ENCODE measurements at regions not wholly inside any gene's neighbourhood (a gene's known extent, or its start where the extent isn't known, plus 50 kb on each side); places are given as distances from the start of the nearest gene placed in this dataset.
"Not testable (repeated sequence)": the region's sequence is repeated elsewhere in the genome, so short reads cannot be mapped to it uniquely, and the experiment has no call there.

DNA sequence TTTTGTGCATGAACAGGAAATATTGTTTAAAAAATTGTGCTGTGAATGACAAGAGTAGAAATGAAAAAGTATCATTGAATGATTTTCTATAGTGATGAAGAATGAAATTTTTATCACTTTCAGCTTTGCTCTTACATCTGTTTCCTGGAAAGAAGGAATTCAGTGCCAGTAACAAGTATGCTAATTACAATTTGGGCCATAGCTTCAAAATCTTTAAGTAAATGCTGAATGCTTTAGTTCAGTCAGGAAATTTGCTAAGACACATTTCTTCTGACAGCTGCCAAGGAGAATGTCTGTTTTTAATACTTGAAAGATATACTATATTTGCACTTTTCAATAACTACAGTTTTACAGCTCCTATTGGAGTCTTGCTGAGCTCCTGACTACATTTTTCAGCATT is 203.7 kb upstream of the RSPO3 start:
- DNase-seq, result no peak

GRCh38 chr6:126919947-126920346 is 198.5 kb upstream of the RSPO3 start:
- DNase-seq, result no peak

GRCh38 chr6:126923807-126924206 is 194.7 kb upstream of the RSPO3 start:
- DNase-seq, result no peak

- no peak for DNase-seq
Measured at GRCh38 chr6:126926926-126927325, 191.5 kb upstream of the RSPO3 start.

- no peak for DNase-seq
Measured at GRCh38 chr6:126927841-126928240, 190.6 kb upstream of the RSPO3 start.

- DNase-seq, result no peak
Measured at GRCh38 chr6:126937426-126937825, 181.0 kb upstream of the RSPO3 start.

DNA sequence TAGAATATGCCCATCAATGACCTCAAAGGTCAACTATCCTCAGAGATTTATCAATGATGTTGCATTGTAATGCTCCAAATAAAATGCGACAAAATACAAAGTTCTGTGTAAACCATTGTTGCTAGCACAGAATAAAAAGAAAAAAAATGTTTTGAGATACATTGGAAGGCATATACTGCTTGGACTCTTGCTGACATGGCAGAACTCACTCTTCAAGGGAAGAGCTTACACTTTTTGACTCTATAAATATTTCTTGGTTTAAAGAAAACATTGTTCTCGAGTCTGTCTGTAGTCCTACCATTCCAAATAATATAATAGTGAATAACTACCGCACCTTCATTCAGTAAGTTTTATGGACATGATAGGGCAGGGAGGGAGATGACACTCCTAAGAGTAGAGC is 178.7 kb upstream of the RSPO3 start:
- DNase-seq, result no peak

- no peak for DNase-seq
Measured at GRCh38 chr6:126941751-126942150, 176.7 kb upstream of the RSPO3 start.

GRCh38 chr6:126944512-126944911 is 174.0 kb upstream of the RSPO3 start:
- no peak for DNase-seq

- DNase-seq, result no peak
Measured at GRCh38 chr6:126945150-126945685, 173.3 kb upstream of the RSPO3 start.

DNA sequence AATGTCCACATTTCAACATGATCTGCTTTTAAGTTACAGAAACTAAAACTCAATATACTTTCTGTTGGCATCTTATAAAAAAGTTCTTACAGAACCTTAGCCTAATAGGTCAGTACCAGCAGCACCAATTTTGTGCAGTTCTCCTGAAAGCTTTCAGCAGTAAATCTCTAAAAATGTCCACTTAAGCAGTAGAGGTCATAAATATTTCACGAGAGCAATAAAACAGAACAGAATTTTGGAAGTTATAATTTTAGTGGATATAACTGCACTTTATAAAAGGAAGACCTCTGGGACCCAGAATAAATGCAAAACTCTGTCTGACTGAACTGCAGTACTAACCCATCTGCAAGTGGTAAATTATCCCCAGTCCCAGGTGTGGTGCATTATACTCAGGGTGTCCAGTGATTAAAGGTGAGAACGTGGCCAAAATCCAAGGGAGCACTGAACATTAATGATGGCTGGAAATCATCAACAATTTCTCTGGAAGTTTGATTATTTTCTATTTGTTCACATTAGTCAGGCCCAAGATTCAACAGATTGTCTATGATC is 172.6 kb upstream of the RSPO3 start:
- DNase-seq, result no peak

GRCh38 chr6:126947070-126947469 is 171.4 kb upstream of the RSPO3 start:
- DNase-seq, result no peak

GRCh38 chr6:126949786-126950185 is 168.7 kb upstream of the RSPO3 start:
- no peak for DNase-seq

DNA sequence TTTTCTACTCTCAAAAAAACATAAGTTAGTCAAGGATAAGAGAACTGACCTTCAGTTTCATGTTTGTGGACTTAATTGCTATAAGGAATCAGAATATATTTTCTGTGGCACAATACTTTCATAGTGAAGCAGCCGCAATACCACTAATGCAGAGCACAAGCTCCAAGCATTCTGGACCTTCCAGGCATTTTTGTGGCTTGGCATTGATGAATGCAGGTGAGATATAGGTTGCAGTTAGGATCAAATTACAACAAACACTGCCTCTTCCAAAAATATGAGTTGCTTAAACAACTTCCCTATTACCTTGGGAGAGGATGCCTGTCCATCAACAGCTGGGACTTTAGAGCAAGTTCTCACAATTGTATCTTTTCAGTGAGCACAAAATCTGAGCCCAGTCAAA is 162.8 kb upstream of the RSPO3 start:
- DNase-seq, result no peak

- DNase-seq, result no peak
Measured at GRCh38 chr6:126957721-126958120, 160.8 kb upstream of the RSPO3 start.

GRCh38 chr6:126959765-126960164 is 158.7 kb upstream of the RSPO3 start:
- DNase-seq, result no peak

- no peak for DNase-seq
Measured at GRCh38 chr6:126963077-126963809, 155.2 kb upstream of the RSPO3 start.

DNA sequence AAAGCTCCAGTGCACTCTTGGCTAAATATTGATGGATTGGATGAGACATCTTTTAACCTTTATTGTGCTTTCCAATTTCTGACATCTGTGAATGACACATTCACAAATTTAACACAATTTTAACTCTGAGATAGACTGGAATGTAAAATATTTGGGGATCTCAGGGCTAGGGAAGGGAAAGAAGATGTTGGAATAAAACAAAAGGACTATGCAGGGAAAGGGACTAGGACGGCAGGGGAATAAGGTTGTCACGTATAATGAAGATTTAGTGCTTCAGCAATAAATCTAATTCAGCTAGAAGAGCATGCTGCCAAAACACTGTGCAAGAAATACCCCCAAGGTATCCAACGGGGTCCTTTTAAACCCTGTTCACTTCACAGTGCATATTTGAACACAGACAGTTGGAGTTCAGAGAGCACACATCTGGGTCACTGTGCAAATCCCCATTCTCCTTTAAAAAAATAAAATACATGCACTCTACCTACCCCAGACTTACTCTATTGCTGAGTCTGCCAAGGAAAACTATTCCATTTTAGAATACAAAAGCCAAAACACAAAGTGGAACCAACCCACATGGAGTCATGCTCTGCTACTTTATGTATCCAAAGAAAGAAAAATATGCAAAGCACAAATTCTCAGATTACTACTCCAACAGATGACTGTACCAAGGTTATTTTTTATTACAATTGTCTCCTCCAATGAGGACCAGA is 151.0 kb upstream of the RSPO3 start:
- DNase-seq, result no peak

GRCh38 chr6:126976253-126976797 is 142.1 kb upstream of the RSPO3 start:
- DNase-seq, result no peak

GRCh38 chr6:126983779-126984178 is 134.7 kb upstream of the RSPO3 start:
- DNase-seq, result no peak

DNA sequence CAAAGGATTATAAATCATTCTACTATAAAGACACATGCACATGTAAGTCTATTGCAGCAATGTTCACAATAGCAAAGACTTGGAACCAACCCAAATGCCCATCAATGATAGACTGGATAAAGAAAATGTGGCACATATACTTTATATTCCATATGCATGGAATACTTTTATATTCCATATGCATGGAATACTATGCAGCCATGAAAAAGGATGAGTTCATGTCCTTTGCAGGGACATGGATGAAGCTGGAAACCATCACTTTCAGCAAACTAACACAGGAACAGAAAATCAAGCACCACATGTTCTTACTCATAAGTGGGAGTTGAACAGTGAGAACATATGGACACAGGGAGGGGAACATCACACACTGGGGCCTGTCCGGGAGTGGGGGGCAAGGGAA is 130.3 kb upstream of the RSPO3 start:
- not testable (repeated sequence) for DNase-seq

- no peak for DNase-seq
Measured at GRCh38 chr6:127000631-127001030, 117.8 kb upstream of the RSPO3 start.

GRCh38 chr6:127013865-127014264 is 104.6 kb upstream of the RSPO3 start:
- DNase-seq, result no peak

DNA sequence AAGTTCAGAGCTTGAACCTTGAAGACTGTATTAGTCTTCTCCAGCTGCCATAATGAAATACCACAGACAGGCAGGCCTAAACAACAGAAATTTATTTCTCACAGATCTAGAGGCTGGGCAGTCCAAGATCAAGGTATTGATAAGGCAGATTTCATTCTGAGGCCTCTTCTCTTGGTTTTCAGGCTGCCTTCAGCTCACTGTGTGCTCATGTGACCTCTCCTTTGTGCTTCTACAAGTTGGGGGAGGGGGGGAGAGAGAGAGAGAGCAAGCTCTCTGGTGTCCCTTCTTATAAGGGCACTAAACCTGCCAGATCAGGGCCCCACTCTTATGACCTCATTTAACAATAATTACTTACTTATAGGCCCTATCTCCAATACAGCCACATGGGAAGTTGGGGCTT is 102.6 kb upstream of the RSPO3 start:
- no peak for DNase-seq
